ENCODE measurements at regions not wholly inside any gene's neighbourhood (a gene's known extent, or its start where the extent isn't known, plus 50 kb on each side); places are given as distances from the start of the nearest gene placed in this dataset.

DNA sequence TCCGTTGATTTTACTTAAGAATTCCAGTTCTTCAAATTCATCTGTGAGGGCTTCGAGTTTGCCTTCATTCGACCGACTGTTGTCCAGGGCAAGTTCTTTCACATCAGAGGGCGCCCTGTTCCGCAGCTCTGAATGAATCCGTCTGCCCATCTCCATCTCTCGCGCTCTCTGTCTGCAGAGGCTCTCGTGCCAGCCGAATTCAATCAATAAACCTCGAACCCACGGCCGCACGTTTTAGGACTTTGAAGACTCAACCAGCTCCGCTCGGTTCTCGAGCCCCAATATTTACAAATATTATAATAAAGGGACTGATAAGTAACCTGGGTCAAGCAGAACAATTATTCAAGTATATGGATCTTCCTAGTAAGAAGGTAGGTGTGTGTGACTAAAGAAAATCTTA lies 556.4 kb upstream of the SMIM31 start:
- no peak overlapping the region for H4K5ac ChIP-seq (ENCODE audit: insufficient read length, low read depth, low read length)
- H3K18ac ChIP-seq (ENCODE audit: insufficient read length, low read depth, low read length): no peak overlapping the region
- Mint-ChIP-seq H3K4me3 (no peak overlapping the region), H3K36me3 (ENCODE audit: insufficient read depth in 1 of 3, low read depth in 3 of 3) (no peaks in the 10 kb centered on the region), H3K27me3 (ENCODE audit: low read depth) (no peaks in the 10 kb centered on the region), H3K27ac (no peak overlapping the region), H3K4me1 (no peaks in the 10 kb centered on the region), H3K9me3 (no peaks in the 10 kb centered on the region; a peak in 1 of 5 replicates)
- H2AK5ac ChIP-seq (ENCODE audit: insufficient read length, low read length): no peak overlapping the region
- H3K56ac ChIP-seq (ENCODE audit: insufficient read length, low read depth, low read length): no peak overlapping the region
- H3T11ph ChIP-seq (ENCODE audit: low read length): no peak overlapping the region
- H3K4me2 ChIP-seq (ENCODE audit: insufficient read depth, insufficient read length, low read length): no peak overlapping the region
- no peaks in the 10 kb centered on the region for H3K27me3 ChIP-seq (ENCODE audit: insufficient read depth, low read length)
- no peak overlapping the region for H2AFZ ChIP-seq (ENCODE audit: low read length)
- H3K14ac ChIP-seq (ENCODE audit: insufficient read depth, low read length): no peak overlapping the region
- H4K20me1 ChIP-seq (ENCODE audit: control insufficient read depth, insufficient read depth, insufficient read length): no peaks in the 10 kb centered on the region
- H3K9me3 ChIP-seq (ENCODE audit: control insufficient read depth, low read depth, low read length): no peaks in the 10 kb centered on the region
- WGBS (ENCODE audit: extremely low coverage, insufficient read length, low lambda C conversion rate): no CpG with 5 or more reads among the region's 18 CpGs
- TF ChIP-seq, protein P1, sequence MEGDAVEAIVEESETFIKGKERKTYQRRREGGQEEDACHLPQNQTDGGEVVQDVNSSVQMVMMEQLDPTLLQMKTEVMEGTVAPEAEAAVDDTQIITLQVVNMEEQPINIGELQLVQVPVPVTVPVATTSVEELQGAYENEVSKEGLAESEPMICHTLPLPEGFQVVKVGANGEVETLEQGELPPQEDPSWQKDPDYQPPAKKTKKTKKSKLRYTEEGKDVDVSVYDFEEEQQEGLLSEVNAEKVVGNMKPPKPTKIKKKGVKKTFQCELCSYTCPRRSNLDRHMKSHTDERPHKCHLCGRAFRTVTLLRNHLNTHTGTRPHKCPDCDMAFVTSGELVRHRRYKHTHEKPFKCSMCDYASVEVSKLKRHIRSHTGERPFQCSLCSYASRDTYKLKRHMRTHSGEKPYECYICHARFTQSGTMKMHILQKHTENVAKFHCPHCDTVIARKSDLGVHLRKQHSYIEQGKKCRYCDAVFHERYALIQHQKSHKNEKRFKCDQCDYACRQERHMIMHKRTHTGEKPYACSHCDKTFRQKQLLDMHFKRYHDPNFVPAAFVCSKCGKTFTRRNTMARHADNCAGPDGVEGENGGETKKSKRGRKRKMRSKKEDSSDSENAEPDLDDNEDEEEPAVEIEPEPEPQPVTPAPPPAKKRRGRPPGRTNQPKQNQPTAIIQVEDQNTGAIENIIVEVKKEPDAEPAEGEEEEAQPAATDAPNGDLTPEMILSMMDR (conservative IDR thresholded peaks at IDR 0.05): no peak
- no peak overlapping the region for H2BK120ac ChIP-seq (ENCODE audit: low read depth, low read length, poor library complexity, severe bottlenecking)
- no peak overlapping the region for H4K8ac ChIP-seq (replicated peaks; ENCODE audit: insufficient read length, low read depth, low read length)
- H3K23me2 ChIP-seq (ENCODE audit: insufficient read length, low read depth, low read length, poor library complexity, severe bottlenecking): no peaks in the 10 kb centered on the region
- H3K4me1 ChIP-seq (ENCODE audit: insufficient read depth, low read length): no peaks in the 10 kb centered on the region
- H3K79me2 ChIP-seq (ENCODE audit: insufficient read depth, low read length): no peaks in the 10 kb centered on the region
- H3K27ac ChIP-seq (ENCODE audit: insufficient read length, low read depth, low read length): no peak overlapping the region
- H3K4ac ChIP-seq (ENCODE audit: low read depth, low read length): no peak overlapping the region
- H3K9ac ChIP-seq (ENCODE audit: extremely low read depth, insufficient read length, low read length): no peak overlapping the region
- no peak for DNase-seq
- H4K91ac ChIP-seq (ENCODE audit: insufficient read length, low read depth, low read length): no peak overlapping the region
- no peak overlapping the region for H2BK12ac ChIP-seq (ENCODE audit: insufficient read length, low read depth, low read length)
- no peak overlapping the region for H2BK15ac ChIP-seq (ENCODE audit: low read depth, low read length)
- H2BK20ac ChIP-seq (ENCODE audit: low read depth, low read length, poor library complexity, severe bottlenecking): no peak overlapping the region
- H3K79me1 ChIP-seq (ENCODE audit: insufficient read depth, low read depth, low read length, poor library complexity, severe bottlenecking): no peaks in the 10 kb centered on the region
- no peak overlapping the region for H2BK5ac ChIP-seq (ENCODE audit: insufficient read length, low read length)
- no peak overlapping the region for H3K23ac ChIP-seq (ENCODE audit: insufficient read length, low read depth, low read length)
